Mucosa of rectum (tissue), 2 donors: ENCODE measurements at regions not wholly inside any gene's neighbourhood (a gene's known extent, or its start where the extent isn't known, plus 50 kb on each side); places are given as distances from the start of the nearest gene placed in this dataset.

Source experiments
- H3K27ac ChIP-seq, 2 donors: one replicate each; pipeline ENCODE4 v1.7.0; 2013; ENCODE audit warnings: inconsistent platforms in 2 of 2, low read depth in 2 of 2, low read length in 2 of 2
- H3K27me3 ChIP-seq, 2 donors: one replicate each; pipeline ENCODE4 v1.7.0; 2013; ENCODE audit warnings: low read length in 2 of 2; ENCODE audit not compliant: control insufficient read depth in 2 of 2, insufficient read depth in 2 of 2
- H3K36me3 ChIP-seq, 2 donors: one replicate each; pipeline ENCODE4 v1.7.0; 2013; ENCODE audit warnings: low read length in 2 of 2; ENCODE audit not compliant: control insufficient read depth in 2 of 2, insufficient read depth in 2 of 2
- H3K4me1 ChIP-seq, 2 donors: one replicate each; pipeline ENCODE4 v1.7.0; 2013; ENCODE audit warnings: low read length in 2 of 2, mild to moderate bottlenecking in 1 of 2; ENCODE audit not compliant: control insufficient read depth in 2 of 2, insufficient read depth in 2 of 2
- H3K4me3 ChIP-seq, 2 donors: one replicate each; pipeline ENCODE4 v1.7.0; 2013; ENCODE audit warnings: low read length in 2 of 2
- H3K9ac ChIP-seq, 2 donors: one replicate each; pipeline ENCODE4 v1.7.0; 2013; ENCODE audit warnings: low read length in 2 of 2, low read depth in 1 of 2, mild to moderate bottlenecking in 1 of 2
- H3K9me3 ChIP-seq, 2 donors: one replicate each; pipeline ENCODE4 v1.7.0; 2013; ENCODE audit warnings: low read length in 2 of 2; ENCODE audit not compliant: control insufficient read depth in 2 of 2
- donor health status: healthy.
- donor health status: Normal muscosa, but diverticular disease.

DNA sequence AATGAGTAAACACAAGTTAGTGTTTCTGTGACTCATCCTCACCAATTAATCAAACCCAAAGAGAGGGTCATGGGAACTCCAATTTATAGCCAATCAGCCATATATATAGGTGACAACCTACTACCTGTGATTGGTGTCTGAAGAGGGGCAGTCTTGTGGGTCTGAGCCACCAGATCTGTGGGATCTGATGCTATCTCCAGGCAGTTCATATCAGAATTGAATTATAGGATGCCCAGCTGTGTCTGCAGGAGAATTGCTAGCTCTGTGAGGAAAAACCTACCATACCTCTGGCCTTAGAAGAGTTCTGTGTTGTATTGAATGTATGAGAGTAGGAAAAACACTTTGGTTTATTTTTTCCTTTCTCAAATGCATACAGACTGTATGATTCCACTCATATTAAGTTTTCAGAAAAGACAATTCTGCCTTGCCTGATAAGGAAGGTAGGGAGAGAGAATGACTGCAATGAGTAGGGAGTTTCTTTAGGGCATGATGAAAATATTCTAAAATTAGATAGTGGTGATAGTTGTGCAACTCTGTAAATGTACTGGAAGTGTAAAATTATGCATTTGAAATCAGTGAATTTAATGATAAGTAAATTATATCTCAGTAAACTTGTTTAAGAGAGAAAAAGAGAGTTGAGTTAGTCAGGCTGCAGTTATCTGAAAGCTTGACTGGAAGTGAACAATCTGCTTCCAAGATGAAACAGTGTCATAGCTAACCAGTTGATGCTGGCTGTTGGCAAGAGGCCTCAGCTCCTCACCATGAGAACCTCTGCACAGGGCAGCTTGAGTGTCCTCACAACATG is 274.9 kb downstream of the AUH start:
- H3K36me3 ChIP-seq: no peaks in the 10 kb centered on the region
- H3K27ac ChIP-seq: no peak overlapping the region
- no peak overlapping the region for H3K9ac ChIP-seq
- H3K9me3 ChIP-seq: no peaks in the 10 kb centered on the region
- no peaks in the 10 kb centered on the region for H3K4me1 ChIP-seq
- H3K4me3 ChIP-seq: no peak overlapping the region
- H3K27me3 ChIP-seq: no peaks in the 10 kb centered on the region

DNA sequence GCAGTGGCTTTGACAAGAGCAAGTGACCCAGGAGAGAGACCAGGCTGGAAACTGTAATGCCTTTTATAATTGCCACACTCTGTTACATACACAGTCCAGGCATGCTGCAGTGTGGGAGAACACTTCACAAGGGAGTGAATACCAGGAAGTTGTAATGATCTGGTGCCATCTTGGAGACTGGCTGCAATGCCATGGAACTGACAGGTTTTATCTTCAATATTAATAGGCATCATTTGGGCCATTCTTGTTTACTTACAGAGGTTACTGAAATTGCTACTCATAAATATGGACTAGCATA is 274.3 kb downstream of the AUH start:
- Histone ChIP-seq H3K27me3 (no peaks in the 10 kb centered on the region), H3K4me3 (no peak overlapping the region), H3K36me3 (no peaks in the 10 kb centered on the region), H3K27ac (no peak overlapping the region), H3K9me3 (no peaks in the 10 kb centered on the region), H3K4me1 (no peaks in the 10 kb centered on the region), H3K9ac (no peak overlapping the region)

DNA sequence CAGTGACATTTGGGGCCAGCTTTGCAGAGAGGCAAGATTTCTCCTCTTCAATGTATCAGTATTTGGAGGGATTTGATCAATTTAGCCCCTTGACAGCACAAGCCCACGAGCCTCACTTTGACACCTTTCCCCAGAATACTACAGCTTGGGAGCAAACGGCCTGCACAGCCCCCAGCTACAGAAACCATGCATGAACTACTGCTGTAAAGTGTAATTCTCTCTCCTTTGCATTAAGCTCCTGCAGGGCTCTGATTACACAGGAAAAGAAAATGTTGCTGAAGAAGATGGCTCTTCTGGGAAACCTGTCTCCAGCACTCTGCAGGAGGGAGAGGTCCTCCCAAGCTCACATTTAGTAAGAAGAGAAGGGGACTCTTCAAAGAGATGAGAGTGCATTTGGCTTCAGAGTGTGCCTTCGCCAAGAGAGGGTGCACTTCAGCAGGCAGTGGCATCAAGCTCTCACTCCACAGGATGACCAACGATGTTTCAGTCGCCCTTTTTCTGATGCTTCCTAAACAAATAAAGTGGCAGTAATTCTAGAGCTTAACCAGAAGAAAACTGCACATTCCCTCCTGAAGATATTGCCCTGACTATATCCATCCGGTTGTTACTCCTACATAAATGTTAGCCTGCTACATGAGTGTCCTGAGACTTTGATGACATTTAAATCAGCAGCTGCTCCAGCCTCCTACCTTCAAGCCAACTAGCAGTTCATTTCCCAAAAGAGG is 272.2 kb downstream of the AUH start:
- Histone ChIP-seq H3K9me3 (no peaks in the 10 kb centered on the region), H3K27me3 (no peaks in the 10 kb centered on the region), H3K9ac (no peak overlapping the region), H3K4me3 (no peak overlapping the region), H3K4me1 (no peaks in the 10 kb centered on the region), H3K27ac (no peak overlapping the region), H3K36me3 (no peaks in the 10 kb centered on the region)

DNA sequence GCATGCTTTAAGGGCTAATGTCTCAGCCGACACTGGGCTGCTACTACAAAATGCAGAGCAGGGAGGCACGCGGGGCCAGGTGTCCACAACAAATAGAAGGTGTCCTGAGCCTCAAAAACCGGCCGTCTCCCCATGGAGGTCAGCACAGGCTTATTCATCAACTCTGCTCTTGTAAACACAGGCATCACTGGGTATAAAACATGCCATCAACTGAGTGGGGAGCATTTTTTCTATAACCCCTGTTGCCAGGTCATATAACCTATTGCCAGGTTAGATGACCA is 271.6 kb downstream of the AUH start:
- Histone ChIP-seq H3K36me3 (no peaks in the 10 kb centered on the region), H3K27ac (no peak overlapping the region)

DNA sequence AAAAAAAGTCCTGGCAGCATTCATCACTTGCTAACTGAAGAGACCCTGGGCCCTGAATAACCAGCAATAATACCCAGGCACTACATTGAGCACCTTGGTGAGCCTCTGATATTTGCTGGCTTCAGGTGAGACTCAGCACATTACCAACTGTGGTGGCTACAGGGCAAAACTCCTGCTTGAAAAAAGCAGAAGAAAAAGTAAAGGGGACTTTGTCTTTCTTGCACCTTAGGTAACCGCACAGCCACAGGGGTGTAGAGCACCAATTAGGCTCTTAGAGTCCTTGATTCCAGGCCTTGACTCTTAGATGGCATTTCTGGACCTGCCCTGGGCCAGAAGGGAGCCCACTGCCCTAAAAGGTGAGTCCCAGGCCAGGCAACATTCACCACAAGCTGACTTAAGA is 269.5 kb downstream of the AUH start:
- no peaks in the 10 kb centered on the region for H3K9me3 ChIP-seq

More for the DNA sequence above, 271.6 kb downstream of the AUH start:
- no peaks in the 10 kb centered on the region for H3K4me1 ChIP-seq
- H3K27me3 ChIP-seq: no peaks in the 10 kb centered on the region
- H3K9ac ChIP-seq: no peak overlapping the region
- H3K9me3 ChIP-seq: no peaks in the 10 kb centered on the region
- no peak overlapping the region for H3K4me3 ChIP-seq

DNA sequence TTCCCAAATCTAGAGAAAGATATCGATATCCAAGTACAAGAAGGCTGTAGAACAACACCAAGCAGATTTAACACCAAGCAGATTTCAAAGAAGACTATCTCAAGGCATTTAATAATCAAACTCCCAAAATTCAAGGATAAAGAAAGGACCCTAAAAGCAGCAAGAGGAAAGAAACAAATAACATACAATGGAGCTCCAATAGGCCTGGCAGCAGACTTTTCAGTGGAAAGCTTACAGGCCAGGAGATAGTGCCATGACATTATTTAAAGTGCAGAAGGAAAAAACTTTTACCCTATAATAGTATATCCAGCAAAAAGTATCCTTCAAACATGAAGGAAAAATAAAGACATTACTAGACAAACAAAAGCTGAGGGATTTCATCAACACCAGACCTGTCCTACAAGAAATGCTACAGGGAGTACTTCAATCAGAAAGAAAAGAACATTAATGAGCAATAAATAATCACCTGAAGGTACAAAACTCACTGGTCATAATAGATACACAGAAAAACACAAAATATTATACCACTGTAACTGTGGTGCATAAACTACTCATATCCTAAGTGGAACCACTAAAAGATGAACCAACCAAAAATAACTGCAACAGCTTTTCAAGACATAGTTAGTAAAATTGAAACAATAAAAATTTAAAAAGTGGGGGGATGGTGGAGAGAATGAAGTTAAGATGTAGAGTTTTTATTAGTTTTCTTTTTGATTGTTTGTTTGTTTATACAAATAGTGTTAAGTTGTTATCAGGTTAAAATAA is 267.2 kb downstream of the AUH start:
- Histone ChIP-seq H3K4me1 (no peaks in the 10 kb centered on the region), H3K27me3 (no peaks in the 10 kb centered on the region), H3K36me3 (no peaks in the 10 kb centered on the region), H3K9me3 (no peaks in the 10 kb centered on the region), H3K27ac (no peak overlapping the region), H3K4me3 (no peak overlapping the region), H3K9ac (no peak overlapping the region)

More for the DNA sequence above, 269.5 kb downstream of the AUH start:
- no peaks in the 10 kb centered on the region for H3K36me3 ChIP-seq
- H3K27me3 ChIP-seq: no peaks in the 10 kb centered on the region
- H3K9ac ChIP-seq: no peak overlapping the region
- no peak overlapping the region for H3K4me3 ChIP-seq
- no peak overlapping the region for H3K27ac ChIP-seq
- no peaks in the 10 kb centered on the region for H3K4me1 ChIP-seq

DNA sequence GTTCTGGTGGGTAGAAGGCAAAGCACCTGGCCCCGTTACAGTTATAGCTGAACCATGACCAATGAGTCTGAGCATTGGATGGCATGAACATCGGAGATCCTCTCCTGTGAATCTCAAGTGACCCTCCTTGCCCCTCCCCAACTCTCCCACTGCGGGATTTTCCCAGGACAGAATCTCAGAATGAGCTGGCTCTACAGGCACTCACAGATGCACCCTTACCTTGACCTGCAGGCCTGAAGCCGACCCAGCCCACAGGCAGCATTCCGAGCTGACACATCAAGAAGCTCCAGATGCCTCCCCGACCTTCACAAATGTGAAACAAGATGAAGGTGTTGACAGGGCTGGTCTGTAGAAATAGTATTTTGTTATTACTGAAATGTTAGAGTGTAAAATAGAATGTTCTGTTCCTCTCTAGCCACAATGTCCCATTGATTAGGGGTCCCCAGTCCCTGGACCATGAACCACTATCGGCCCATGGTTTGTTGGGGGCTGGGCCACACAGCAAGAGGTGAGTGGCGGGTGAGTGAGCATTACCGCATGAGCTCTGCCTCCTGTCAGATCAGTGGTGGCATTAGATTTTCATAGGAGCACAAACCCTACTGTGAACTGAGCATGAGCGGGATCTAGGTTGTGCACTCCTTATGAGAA is 263.4 kb downstream of the AUH start:
- no peaks in the 10 kb centered on the region for H3K27me3 ChIP-seq
- H3K4me3 ChIP-seq: no peak overlapping the region
- no peak overlapping the region for H3K27ac ChIP-seq
- no peaks in the 10 kb centered on the region for H3K9me3 ChIP-seq
- peaks cover 4 to 5% of the 10 kb centered on the region in 2 donors for H3K4me1 ChIP-seq
- H3K9ac ChIP-seq: no peak overlapping the region
- H3K36me3 ChIP-seq: no peaks in the 10 kb centered on the region

DNA sequence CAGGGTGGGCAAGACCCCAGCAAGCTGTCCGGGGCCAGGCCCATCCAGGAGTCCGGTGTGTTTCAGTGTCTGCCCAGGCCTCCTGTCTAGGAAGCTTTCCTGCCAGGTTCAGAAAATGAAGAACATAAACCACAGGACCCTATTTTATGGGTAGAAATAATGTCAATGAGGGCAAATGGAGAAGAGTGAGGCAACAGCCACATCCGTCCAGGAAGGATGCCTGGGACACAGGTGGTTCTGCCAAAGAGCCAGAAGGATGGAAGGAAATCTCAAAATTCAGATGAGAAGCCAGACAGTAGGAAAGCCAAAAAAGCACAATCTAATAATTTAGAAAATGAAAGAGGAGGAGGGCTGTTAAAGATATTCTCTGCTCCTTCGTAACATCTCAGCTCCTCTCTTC is 262.3 kb downstream of the AUH start:
- H3K36me3 ChIP-seq: no peaks in the 10 kb centered on the region
- peaks cover 4 to 5% of the 10 kb centered on the region in 2 donors for H3K4me1 ChIP-seq
- H3K4me3 ChIP-seq: no peak overlapping the region
- H3K27ac ChIP-seq: no peak overlapping the region
- H3K9me3 ChIP-seq: no peaks in the 10 kb centered on the region
- H3K27me3 ChIP-seq: no peaks in the 10 kb centered on the region
- no peak overlapping the region for H3K9ac ChIP-seq

DNA sequence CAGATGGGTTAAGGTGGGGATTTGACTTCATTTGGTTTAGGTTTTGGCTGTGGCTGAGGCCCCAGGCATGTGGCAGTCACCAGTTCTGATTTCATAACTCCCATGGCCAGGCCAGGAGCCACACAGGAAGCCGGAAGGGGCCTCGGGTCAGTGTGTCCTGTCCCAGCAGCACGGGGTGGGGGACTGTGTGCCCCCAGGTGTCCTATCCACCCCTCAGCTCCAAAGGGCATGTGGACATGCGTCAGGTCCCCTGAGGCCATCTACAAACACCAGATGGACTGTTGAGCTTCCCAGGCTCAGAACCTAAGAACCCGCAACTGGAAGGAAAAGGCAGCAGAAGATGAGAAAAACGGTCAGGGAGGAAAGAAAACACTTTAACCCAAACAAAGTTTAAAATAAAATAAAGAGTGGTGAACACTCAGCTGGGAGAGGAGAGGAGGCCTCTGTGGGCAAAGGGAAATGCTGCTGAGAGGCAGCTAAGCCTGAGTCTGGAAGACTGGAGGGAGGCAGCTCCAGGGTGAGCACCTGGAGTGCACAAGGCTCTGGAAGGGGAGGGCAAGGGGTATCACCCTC is 260.8 kb downstream of the AUH start:
- H3K27ac ChIP-seq: no peak overlapping the region
- no peaks in the 10 kb centered on the region for H3K27me3 ChIP-seq
- H3K9me3 ChIP-seq: no peaks in the 10 kb centered on the region
- no peak overlapping the region for H3K9ac ChIP-seq
- peaks cover 4 to 5% of the 10 kb centered on the region in 2 donors for H3K4me1 ChIP-seq
- H3K36me3 ChIP-seq: no peaks in the 10 kb centered on the region
- H3K4me3 ChIP-seq: no peak overlapping the region
